HEK293 (cell line): ENCODE measurements at regions not wholly inside any gene's neighbourhood (a gene's known extent, or its start where the extent isn't known, plus 50 kb on each side); places are given as distances from the start of the nearest gene placed in this dataset.

Experiments
- CTCF ChIA-PET: fragments of 350-600 bp; formaldehyde crosslinking; extraction: SDS; loops from one replicate; lab custom pipeline; 2021; ENCODE audit warnings: antibody characterized with exemption; lab: Yijun Ruan, JAX
- POLR2A ChIA-PET: fragments of 300-600 bp; formaldehyde crosslinking; extraction: SDS; loops from one replicate; lab custom pipeline; 2020; ENCODE audit warnings: antibody characterized with exemption, inconsistent platforms; lab: Yijun Ruan, JAX
- H3K27ac ChIP-seq: fragments of 200-500 bp; sonication (Bioruptor generic); 2 replicates; pipeline ENCODE4 v1.5.1; 2014; ENCODE audit warnings: low read depth, low read length, control low read depth, inconsistent platforms; ENCODE audit errors: extremely low read depth
- H3K36me3 ChIP-seq, 2 experiments: fragments of 200-500 bp in 1 of 2; sonication (Bioruptor generic) in 1 of 2; 1 replicate in 1 of 2; 2 replicates in 1 of 2; pipeline ENCODE4 v1.5.1; 2014 to 2017; ENCODE audit warnings: inconsistent platforms in 2 of 2, low read length in 2 of 2; ENCODE audit not compliant: control insufficient read depth in 2 of 2, insufficient read depth in 1 of 2
- H3K4me1 ChIP-seq: fragments of 200-500 bp; sonication (Bioruptor generic); 2 replicates; pipeline ENCODE4 v1.5.1; 2014; ENCODE audit warnings: mild to moderate bottlenecking, low read length, inconsistent platforms; ENCODE audit not compliant: control insufficient read depth, insufficient read depth
- H3K4me3 ChIP-seq: 2 replicates; pipeline ENCODE4 v1.5.1; 2011; ENCODE audit warnings: low read depth, mild to moderate bottlenecking, control low read depth, low read length, moderate library complexity
- H3K9me3 ChIP-seq: fragments of 200-500 bp; sonication (Bioruptor generic); 2 replicates; pipeline ENCODE4 v1.5.1; 2014; ENCODE audit warnings: low read depth, low read length, inconsistent platforms; ENCODE audit not compliant: control insufficient read depth, insufficient read depth
- EGR2 ChIP-seq: fragments of 450-650 bp; formaldehyde crosslinking; IDR thresholded peaks from 2 replicates; pipeline ENCODE4 v1.5.1; 2016; ENCODE audit warnings: low read depth, missing biosample characterization, missing genetic modification characterization
- FEZF1 ChIP-seq: fragments of 450-650 bp; formaldehyde crosslinking; IDR thresholded peaks from 2 replicates; pipeline ENCODE4 v1.5.1; 2016; ENCODE audit warnings: missing biosample characterization, missing genetic modification characterization
- HOXD13 ChIP-seq: sonication (generic); formaldehyde crosslinking; IDR thresholded peaks from 2 replicates; pipeline ENCODE4 v1.8.0; 2022; ENCODE audit warnings: missing genetic modification reagents, borderline replicate concordance
- MYNN ChIP-seq: fragments of 450-650 bp; formaldehyde crosslinking; IDR thresholded peaks from 2 replicates; pipeline ENCODE4 v1.5.1; 2016; ENCODE audit warnings: missing biosample characterization, missing genetic modification characterization, borderline replicate concordance
- WT1 ChIP-seq: fragments of 450-650 bp; formaldehyde crosslinking; IDR thresholded peaks from 2 replicates; pipeline ENCODE4 v1.5.1; 2016; ENCODE audit warnings: missing biosample characterization, missing genetic modification characterization
- ZBTB17 ChIP-seq: fragments of 450-650 bp; formaldehyde crosslinking; IDR thresholded peaks from 2 replicates; pipeline ENCODE4 v1.5.1; 2016; ENCODE audit warnings: missing biosample characterization, missing genetic modification characterization
- ZBTB7A ChIP-seq: fragments of 450-650 bp; formaldehyde crosslinking; IDR thresholded peaks from 2 replicates; pipeline ENCODE4 v1.5.1; 2016; ENCODE audit warnings: low read depth, missing biosample characterization, missing genetic modification characterization
- ZBTB8A ChIP-seq: fragments of 450-650 bp; formaldehyde crosslinking; IDR thresholded peaks from 2 replicates; pipeline ENCODE4 v1.5.1; 2016; ENCODE audit warnings: missing biosample characterization, missing genetic modification characterization
- ZNF2 ChIP-seq: fragments of 450-650 bp; formaldehyde crosslinking; IDR thresholded peaks from 2 replicates; pipeline ENCODE4 v1.5.1; 2016; ENCODE audit warnings: missing biosample characterization, missing genetic modification characterization
- ZNF239 ChIP-seq: fragments of 450-650 bp; formaldehyde crosslinking; IDR thresholded peaks from 2 replicates; pipeline ENCODE4 v1.5.1; 2016; ENCODE audit warnings: missing biosample characterization, missing genetic modification characterization
- ZNF404 ChIP-seq: fragments of 450-650 bp; formaldehyde crosslinking; IDR thresholded peaks from 2 replicates; pipeline ENCODE4 v1.5.1; 2017; ENCODE audit warnings: missing biosample characterization, missing genetic modification characterization
- ZNF501 ChIP-seq: fragments of 450-650 bp; formaldehyde crosslinking; IDR thresholded peaks from 2 replicates; pipeline ENCODE4 v1.5.1; 2016; ENCODE audit warnings: missing biosample characterization, missing genetic modification characterization
- ZNF585B ChIP-seq: fragments of 450-650 bp; formaldehyde crosslinking; IDR thresholded peaks from 2 replicates; pipeline ENCODE4 v1.5.1; 2016; ENCODE audit warnings: missing biosample characterization, missing genetic modification characterization
- ZNF600 ChIP-seq: fragments of 450-650 bp; formaldehyde crosslinking; IDR thresholded peaks from 2 replicates; pipeline ENCODE4 v1.5.1; 2016; ENCODE audit warnings: missing biosample characterization, missing genetic modification characterization
- ZNF791 ChIP-seq: fragments of 450-650 bp; formaldehyde crosslinking; IDR thresholded peaks from 2 replicates; pipeline ENCODE4 v1.5.1; 2016; ENCODE audit warnings: missing biosample characterization, missing genetic modification characterization
- TF ChIP-seq, protein P1 (sequence below): fragments of 450-650 bp; formaldehyde crosslinking; IDR thresholded peaks from 2 replicates; pipeline ENCODE4 v1.5.1; 2016; ENCODE audit warnings: missing biosample characterization, missing genetic modification characterization
- TF ChIP-seq, protein P2 (sequence below): fragments of 450-650 bp; formaldehyde crosslinking; IDR thresholded peaks from 2 replicates; pipeline ENCODE4 v1.5.1; 2017; ENCODE audit warnings: missing biosample characterization, missing genetic modification characterization
- TF ChIP-seq, protein P3 (sequence below): fragments of 450-650 bp; formaldehyde crosslinking; IDR thresholded peaks from 2 replicates; pipeline ENCODE4 v1.5.1; 2016; ENCODE audit warnings: missing biosample characterization, missing genetic modification characterization
- TF ChIP-seq, protein P4 (sequence below): fragments of 450-650 bp; formaldehyde crosslinking; IDR thresholded peaks from 2 replicates; pipeline ENCODE4 v1.5.1; 2016; ENCODE audit warnings: missing biosample characterization, missing genetic modification characterization
- TF ChIP-seq, protein P5 (sequence below): fragments of 450-650 bp; formaldehyde crosslinking; IDR thresholded peaks from 2 replicates; pipeline ENCODE4 v1.5.1; 2016; ENCODE audit warnings: missing biosample characterization, missing genetic modification characterization

DNA sequence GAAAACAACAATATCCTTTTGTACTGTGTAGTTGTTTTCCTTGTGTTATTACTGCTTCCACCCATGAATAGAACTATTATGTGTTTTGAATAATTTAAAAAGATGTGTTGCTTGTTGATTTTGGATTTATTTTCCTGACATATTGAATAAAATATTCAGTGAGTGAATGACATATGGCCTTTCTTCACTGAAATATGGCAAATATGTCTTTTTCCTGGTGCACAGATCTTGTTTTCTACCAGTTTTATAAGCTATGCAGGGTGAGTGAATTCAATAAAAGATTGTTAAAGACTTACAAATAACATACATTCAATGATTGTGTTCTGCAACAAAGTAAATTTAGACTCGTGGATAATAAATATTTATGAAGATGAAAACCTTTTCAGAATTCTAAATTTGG lies 1216.3 kb upstream of the ADGRL3 start (continued):
- TF ChIP-seq, protein P1, sequence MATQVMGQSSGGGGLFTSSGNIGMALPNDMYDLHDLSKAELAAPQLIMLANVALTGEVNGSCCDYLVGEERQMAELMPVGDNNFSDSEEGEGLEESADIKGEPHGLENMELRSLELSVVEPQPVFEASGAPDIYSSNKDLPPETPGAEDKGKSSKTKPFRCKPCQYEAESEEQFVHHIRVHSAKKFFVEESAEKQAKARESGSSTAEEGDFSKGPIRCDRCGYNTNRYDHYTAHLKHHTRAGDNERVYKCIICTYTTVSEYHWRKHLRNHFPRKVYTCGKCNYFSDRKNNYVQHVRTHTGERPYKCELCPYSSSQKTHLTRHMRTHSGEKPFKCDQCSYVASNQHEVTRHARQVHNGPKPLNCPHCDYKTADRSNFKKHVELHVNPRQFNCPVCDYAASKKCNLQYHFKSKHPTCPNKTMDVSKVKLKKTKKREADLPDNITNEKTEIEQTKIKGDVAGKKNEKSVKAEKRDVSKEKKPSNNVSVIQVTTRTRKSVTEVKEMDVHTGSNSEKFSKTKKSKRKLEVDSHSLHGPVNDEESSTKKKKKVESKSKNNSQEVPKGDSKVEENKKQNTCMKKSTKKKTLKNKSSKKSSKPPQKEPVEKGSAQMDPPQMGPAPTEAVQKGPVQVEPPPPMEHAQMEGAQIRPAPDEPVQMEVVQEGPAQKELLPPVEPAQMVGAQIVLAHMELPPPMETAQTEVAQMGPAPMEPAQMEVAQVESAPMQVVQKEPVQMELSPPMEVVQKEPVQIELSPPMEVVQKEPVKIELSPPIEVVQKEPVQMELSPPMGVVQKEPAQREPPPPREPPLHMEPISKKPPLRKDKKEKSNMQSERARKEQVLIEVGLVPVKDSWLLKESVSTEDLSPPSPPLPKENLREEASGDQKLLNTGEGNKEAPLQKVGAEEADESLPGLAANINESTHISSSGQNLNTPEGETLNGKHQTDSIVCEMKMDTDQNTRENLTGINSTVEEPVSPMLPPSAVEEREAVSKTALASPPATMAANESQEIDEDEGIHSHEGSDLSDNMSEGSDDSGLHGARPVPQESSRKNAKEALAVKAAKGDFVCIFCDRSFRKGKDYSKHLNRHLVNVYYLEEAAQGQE (tag by site-specific recombination) = no peak
- TF ChIP-seq EGR2 (tag by site-specific recombination) = no peak
- no peak for TF ChIP-seq ZNF585B (tag by site-specific recombination)
- no peak for TF ChIP-seq MYNN (tag by site-specific recombination)
- TF ChIP-seq ZNF239 (tag by site-specific recombination) = no peak
- no peak for TF ChIP-seq ZNF2 (tag by site-specific recombination)
- TF ChIP-seq ZBTB8A (tag by site-specific recombination) = no peak
- TF ChIP-seq, protein P2, sequence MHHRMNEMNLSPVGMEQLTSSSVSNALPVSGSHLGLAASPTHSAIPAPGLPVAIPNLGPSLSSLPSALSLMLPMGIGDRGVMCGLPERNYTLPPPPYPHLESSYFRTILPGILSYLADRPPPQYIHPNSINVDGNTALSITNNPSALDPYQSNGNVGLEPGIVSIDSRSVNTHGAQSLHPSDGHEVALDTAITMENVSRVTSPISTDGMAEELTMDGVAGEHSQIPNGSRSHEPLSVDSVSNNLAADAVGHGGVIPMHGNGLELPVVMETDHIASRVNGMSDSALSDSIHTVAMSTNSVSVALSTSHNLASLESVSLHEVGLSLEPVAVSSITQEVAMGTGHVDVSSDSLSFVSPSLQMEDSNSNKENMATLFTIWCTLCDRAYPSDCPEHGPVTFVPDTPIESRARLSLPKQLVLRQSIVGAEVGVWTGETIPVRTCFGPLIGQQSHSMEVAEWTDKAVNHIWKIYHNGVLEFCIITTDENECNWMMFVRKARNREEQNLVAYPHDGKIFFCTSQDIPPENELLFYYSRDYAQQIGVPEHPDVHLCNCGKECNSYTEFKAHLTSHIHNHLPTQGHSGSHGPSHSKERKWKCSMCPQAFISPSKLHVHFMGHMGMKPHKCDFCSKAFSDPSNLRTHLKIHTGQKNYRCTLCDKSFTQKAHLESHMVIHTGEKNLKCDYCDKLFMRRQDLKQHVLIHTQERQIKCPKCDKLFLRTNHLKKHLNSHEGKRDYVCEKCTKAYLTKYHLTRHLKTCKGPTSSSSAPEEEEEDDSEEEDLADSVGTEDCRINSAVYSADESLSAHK (tag by site-specific recombination) = no peak
- TF ChIP-seq ZBTB17 (tag by site-specific recombination) = no peak
- TF ChIP-seq, all 188 proteins: peak for 0

DNA sequence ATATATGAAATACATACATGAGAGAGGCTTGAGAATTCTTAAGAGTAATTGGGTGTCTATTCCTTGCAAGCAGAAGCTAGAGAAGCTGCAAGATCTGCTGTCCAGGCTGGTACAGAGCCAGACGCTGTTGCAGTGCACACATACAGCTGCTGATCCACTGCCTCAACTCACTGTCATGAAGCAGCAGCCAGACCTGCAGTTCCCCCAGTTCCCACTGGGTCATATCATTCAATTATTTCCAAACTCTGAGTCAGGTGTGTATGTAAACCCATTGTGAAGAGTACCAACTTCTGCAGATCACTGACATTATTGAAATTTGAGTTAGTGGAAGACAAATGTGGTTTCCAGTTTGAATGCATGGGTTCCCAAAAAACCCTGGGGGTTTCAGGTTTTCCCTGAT lies 1212.8 kb upstream of the ADGRL3 start:
- Histone ChIP-seq H3K4me3 (no peak overlapping the region), H3K9me3 (no peaks in the 10 kb centered on the region), H3K36me3 (no peaks in the 10 kb centered on the region), H3K4me1 (no peaks in the 10 kb centered on the region), H3K27ac (no peak overlapping the region)
- ChIA-PET POLR2A (no interaction called here), CTCF (no interaction called here)
- no peak for TF ChIP-seq ZNF791 (tag by site-specific recombination)
- no peak for TF ChIP-seq ZNF404 (tag by site-specific recombination)
- no peak for TF ChIP-seq WT1 (tag by site-specific recombination)
- TF ChIP-seq FEZF1 (tag by site-specific recombination) = no peak
- no peak for TF ChIP-seq ZBTB7A (tag by site-specific recombination)

DNA sequence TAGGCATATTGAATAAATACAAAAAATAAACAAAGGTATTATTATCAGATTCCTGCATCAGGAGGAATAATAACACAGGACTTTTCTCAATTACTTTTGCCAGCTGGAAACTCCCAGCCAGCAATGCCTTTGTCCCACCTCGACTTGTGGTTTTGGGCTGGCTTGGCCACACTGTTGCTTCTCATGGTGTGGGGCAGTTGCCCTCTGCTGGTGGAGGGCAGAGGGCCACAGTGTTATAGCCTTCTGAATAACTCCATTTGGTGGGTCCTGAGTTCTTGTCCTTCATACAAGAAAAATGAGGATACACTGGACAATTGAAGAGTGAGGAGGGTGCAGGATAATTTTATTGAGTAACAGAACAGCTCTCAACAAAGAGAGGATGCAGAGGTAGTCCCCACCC lies 1206.0 kb upstream of the ADGRL3 start:
- POLR2A ChIA-PET = no interaction called here
- Histone ChIP-seq H3K4me3 (no peak overlapping the region), H3K9me3 (no peaks in the 10 kb centered on the region), H3K27ac (no peak overlapping the region), H3K4me1 (no peaks in the 10 kb centered on the region), H3K36me3 (no peaks in the 10 kb centered on the region)
- CTCF ChIA-PET = no interaction called here
- no peak for TF ChIP-seq ZNF600 (tag by site-specific recombination)
- TF ChIP-seq, protein P3, sequence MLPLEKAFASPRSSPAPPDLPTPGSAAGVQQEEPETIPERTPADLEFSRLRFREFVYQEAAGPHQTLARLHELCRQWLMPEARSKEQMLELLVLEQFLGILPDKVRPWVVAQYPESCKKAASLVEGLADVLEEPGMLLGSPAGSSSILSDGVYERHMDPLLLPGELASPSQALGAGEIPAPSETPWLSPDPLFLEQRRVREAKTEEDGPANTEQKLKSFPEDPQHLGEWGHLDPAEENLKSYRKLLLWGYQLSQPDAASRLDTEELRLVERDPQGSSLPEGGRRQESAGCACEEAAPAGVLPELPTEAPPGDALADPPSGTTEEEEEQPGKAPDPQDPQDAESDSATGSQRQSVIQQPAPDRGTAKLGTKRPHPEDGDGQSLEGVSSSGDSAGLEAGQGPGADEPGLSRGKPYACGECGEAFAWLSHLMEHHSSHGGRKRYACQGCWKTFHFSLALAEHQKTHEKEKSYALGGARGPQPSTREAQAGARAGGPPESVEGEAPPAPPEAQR (tag by site-specific recombination) = no peak
- TF ChIP-seq, protein P4, sequence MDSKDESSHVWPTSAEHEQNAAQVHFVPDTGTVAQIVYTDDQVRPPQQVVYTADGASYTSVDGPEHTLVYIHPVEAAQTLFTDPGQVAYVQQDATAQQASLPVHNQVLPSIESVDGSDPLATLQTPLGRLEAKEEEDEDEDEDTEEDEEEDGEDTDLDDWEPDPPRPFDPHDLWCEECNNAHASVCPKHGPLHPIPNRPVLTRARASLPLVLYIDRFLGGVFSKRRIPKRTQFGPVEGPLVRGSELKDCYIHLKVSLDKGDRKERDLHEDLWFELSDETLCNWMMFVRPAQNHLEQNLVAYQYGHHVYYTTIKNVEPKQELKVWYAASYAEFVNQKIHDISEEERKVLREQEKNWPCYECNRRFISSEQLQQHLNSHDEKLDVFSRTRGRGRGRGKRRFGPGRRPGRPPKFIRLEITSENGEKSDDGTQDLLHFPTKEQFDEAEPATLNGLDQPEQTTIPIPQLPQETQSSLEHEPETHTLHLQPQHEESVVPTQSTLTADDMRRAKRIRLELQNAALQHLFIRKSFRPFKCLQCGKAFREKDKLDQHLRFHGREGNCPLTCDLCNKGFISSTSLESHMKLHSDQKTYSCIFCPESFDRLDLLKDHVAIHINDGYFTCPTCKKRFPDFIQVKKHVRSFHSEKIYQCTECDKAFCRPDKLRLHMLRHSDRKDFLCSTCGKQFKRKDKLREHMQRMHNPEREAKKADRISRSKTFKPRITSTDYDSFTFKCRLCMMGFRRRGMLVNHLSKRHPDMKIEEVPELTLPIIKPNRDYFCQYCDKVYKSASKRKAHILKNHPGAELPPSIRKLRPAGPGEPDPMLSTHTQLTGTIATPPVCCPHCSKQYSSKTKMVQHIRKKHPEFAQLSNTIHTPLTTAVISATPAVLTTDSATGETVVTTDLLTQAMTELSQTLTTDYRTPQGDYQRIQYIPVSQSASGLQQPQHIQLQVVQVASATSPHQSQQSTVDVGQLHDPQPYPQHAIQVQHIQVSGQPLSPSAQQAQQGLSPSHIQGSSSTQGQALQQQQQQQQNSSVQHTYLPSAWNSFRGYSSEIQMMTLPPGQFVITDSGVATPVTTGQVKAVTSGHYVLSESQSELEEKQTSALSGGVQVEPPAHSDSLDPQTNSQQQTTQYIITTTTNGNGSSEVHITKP (tag by site-specific recombination) = no peak
- TF ChIP-seq HOXD13 (CRISPR knock-in tag) = no peak
- TF ChIP-seq, protein P5, sequence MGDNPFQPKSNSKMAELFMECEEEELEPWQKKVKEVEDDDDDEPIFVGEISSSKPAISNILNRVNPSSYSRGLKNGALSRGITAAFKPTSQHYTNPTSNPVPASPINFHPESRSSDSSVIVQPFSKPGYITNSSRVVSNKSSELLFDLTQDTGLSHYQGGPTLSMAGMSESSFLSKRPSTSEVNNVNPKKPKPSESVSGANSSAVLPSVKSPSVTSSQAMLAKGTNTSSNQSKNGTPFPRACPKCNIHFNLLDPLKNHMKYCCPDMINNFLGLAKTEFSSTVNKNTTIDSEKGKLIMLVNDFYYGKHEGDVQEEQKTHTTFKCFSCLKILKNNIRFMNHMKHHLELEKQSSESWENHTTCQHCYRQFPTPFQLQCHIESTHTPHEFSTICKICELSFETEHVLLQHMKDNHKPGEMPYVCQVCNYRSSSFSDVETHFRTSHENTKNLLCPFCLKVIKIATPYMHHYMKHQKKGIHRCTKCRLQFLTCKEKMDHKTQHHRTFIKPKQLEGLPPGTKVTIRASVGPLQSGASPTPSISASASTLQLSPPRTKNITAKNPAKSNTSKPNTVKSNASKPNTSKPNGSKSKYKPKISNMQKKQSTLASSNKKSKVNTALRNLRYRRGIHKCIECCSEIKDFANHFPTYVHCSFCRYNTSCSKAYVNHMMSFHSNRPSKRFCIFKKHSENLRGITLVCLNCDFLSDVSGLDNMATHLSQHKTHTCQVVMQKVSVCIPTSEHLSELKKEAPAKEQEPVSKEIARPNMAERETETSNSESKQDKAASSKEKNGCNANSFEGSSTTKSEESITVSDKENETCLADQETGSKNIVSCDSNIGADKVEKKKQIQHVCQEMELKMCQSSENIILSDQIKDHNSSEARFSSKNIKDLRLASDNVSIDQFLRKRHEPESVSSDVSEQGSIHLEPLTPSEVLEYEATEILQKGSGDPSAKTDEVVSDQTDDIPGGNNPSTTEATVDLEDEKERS (tag by site-specific recombination) = no peak
- TF ChIP-seq ZNF501 (tag by site-specific recombination) = no peak
